Motor neuron (in vitro differentiated cells): ENCODE measurements at regions not wholly inside any gene's neighbourhood (a gene's known extent, or its start where the extent isn't known, plus 50 kb on each side); places are given as distances from the start of the nearest gene placed in this dataset.

ENCODE experiments used
- ATAC-seq, 8 experiments: fragments of 200-7000 bp; cut with Tn5 transposase; replicated peaks in 6 of 8; 2 replicates each; pipeline ENCODE4 v1.8.0; 2021; ENCODE audit warnings: mild to moderate bottlenecking in 8 of 8, moderate library complexity in 8 of 8
- H3K27ac ChIP-seq, 2 donors: fragments of 250-450 bp; sonication (Bioruptor Pico); 2 replicates each; pipeline ENCODE4 v1.9.0; 2021; ENCODE audit warnings: antibody characterized with exemption in 2 of 2, mild to moderate bottlenecking in 2 of 2, moderate library complexity in 1 of 2
- H3K4me1 ChIP-seq, 2 donors: fragments of 250-450 bp; sonication (Bioruptor Pico); replicated peaks in 1 of 2; 2 replicates each; pipeline ENCODE4 v1.6.1; 2021; ENCODE audit warnings: antibody characterized with exemption in 2 of 2, mild to moderate bottlenecking in 2 of 2, moderate library complexity in 1 of 2
- H3K4me3 ChIP-seq, 5 donors: fragments of 250-450 bp; sonication (Bioruptor Pico); 2 replicates each; pipeline ENCODE4 v1.9.0; 2021; ENCODE audit warnings: antibody characterized with exemption in 5 of 5, mild to moderate bottlenecking in 5 of 5, moderate library complexity in 4 of 5
- WGBS, 10 experiments: fragments of 450-650 bp; shearing (Covaris generic); methylation state at CpG; one replicate each; pipeline ENCODE4 v1.0.0; 2022; 5-methylcytosine and 5-hydroxymethylcytosine counted together
- in situ Hi-C, 9 experiments: fragments of 400-800 bp; cut with MboI; loops; one replicate each; pipeline ENCODE4 v1.15.0; 2021; ENCODE audit warnings: low sequenced_read_pairs in 9 of 9, low pct_unique_long_range_greater_than_20kb in 2 of 9; ENCODE audit not compliant: unreplicated experiment in 9 of 9

DNA sequence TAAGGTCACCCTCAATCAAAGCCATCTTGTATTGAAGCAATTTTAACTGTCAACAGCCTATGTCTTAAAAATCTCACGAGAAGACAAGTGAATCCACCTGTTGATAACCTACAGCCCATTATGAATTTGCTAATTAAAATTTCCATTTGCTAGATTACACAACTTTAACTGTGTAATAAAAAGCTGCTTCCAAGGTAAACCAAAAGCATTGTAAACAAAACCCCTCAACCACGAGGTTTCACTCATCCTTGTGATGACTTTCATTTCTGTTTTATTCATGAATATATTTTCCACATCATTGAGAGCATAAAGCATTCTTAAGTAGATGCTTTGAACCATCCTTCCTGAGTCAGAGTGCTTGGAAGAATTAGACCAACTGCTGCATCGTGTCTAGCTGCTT is 217.5 kb upstream of the GYPA start:
- peaks cover 17 to 20% of the 10 kb centered on the region in 2 donors for H3K4me1 ChIP-seq
- no peak overlapping the region for H3K27ac ChIP-seq
- in situ Hi-C loops: no loop called here
- H3K4me3 ChIP-seq: no peak overlapping the region
- ATAC-seq: peak in 2 of 8 experiments; percentile 30 to 50
- 0 to 86% (median 44%) methylated on average over 1 to 3 of the region's 3 CpGs for WGBS, 10 experiments

GRCh38 chr4:144360146-144360793 is 219.8 kb upstream of the GYPA start:
- H3K4me1 ChIP-seq: peaks cover 8 to 17% of the 10 kb centered on the region in 2 donors
- 40 to 100% (median 86%) methylated on average over 1 to 3 of the region's 3 CpGs; no CpG with 5 or more reads in 1 of the 10 experiments for WGBS, 10 experiments
- in situ Hi-C loops: no loop called here
- no peak overlapping the region for H3K4me3 ChIP-seq
- H3K27ac ChIP-seq: no peak overlapping the region
- ATAC-seq: no peak

GRCh38 chr4:144362366-144362765 is 221.8 kb upstream of the GYPA start:
- Histone ChIP-seq H3K27ac (no peak overlapping the region), H3K4me1 (peaks cover 3 to 6% of the 10 kb centered on the region in 2 donors), H3K4me3 (no peak overlapping the region)
- in situ Hi-C loops: no loop called here
- ATAC-seq: no peak

- in situ Hi-C loops: no loop called here
- Histone ChIP-seq H3K4me1 (peaks cover 0 to 4% of the 10 kb centered on the region in 2 donors), H3K27ac (no peak overlapping the region), H3K4me3 (no peak overlapping the region)
- 82 to 100% (median 87%) methylated on average over 1 of the region's 1 CpG; no CpG with 5 or more reads in 6 of the 10 experiments for WGBS, 10 experiments
- ATAC-seq: no peak
Measured at GRCh38 chr4:144363890-144364289, 223.4 kb upstream of the GYPA start.

DNA sequence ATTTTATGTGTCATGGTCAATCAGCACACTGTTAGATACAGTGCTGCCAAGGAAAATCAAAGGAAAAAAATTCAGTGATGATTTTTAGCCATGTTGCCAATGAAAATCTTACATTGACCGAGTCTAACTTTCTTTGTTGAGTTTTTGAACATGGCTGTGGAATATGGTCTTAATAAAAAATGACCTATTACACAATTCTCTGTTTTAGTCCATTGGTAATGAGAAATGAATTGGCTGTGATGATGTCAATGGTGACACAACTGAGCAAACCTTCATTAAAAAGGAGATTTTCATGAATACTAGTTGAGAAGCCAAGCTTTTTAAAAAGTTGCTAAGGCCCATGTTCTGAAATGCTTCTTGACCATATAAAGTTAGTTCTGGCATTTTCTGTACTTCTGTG is 225.9 kb upstream of the GYPA start:
- 0 to 100% (median 71%) methylated on average over 1 of the region's 1 CpG; no CpG with 5 or more reads in 1 of the 10 experiments for WGBS, 10 experiments
- H3K4me1 ChIP-seq: peaks cover 0 to 4% of the 10 kb centered on the region in 2 donors
- H3K4me3 ChIP-seq: no peak overlapping the region
- no peak for ATAC-seq
- no peak overlapping the region for H3K27ac ChIP-seq
- in situ Hi-C loops: no loop called here

GRCh38 chr4:144371485-144371884 is 231.0 kb upstream of the GYPA start:
- in situ Hi-C loops: no loop called here
- no peak for ATAC-seq
- Histone ChIP-seq H3K27ac (no peak overlapping the region), H3K4me1 (no peaks in the 10 kb centered on the region), H3K4me3 (no peak overlapping the region)

GRCh38 chr4:144374065-144374464 is 233.5 kb upstream of the GYPA start:
- peak in 1 of 8 experiments; percentile 49 for ATAC-seq
- in situ Hi-C loops: no loop called here
- peaks cover 0 to 8% of the 10 kb centered on the region in 2 donors for H3K4me1 ChIP-seq
- H3K27ac ChIP-seq: no peak overlapping the region
- WGBS, 10 experiments: 0 to 100% (median 64%) methylated on average over 1 to 5 of the region's 5 CpGs; no CpG with 5 or more reads in 4 of the 10 experiments
- no peak overlapping the region for H3K4me3 ChIP-seq

DNA sequence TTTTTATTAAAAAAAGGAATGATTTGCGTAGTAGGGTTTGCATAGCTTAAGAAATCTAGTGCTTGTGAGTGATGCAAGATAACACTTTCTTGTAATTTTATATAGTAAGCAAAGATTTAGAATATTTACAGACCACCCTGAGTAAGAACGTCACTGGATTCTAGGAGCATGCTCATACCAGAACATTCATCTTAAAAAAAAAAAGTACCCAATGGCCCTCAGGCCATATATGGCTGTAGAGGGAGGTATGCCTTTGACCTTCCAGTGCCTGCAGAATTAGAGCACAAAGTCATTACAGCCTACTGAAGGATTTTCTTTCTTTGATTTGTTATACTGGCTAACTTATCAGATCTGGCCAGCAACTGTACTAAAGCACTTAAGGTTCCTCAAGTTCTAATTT is 236.3 kb upstream of the GYPA start:
- H3K4me1 ChIP-seq: peaks cover 0 to 8% of the 10 kb centered on the region in 2 donors
- in situ Hi-C loops: no loop called here
- 17 to 68% (median 56%) methylated on average over 1 to 2 of the region's 2 CpGs; no CpG with 5 or more reads in 2 of the 10 experiments for WGBS, 10 experiments
- peak in 5 of 8 experiments; percentile 53 to 79 (median 64) for ATAC-seq
- H3K4me3 ChIP-seq: no peak overlapping the region
- H3K27ac ChIP-seq: no peak overlapping the region

DNA sequence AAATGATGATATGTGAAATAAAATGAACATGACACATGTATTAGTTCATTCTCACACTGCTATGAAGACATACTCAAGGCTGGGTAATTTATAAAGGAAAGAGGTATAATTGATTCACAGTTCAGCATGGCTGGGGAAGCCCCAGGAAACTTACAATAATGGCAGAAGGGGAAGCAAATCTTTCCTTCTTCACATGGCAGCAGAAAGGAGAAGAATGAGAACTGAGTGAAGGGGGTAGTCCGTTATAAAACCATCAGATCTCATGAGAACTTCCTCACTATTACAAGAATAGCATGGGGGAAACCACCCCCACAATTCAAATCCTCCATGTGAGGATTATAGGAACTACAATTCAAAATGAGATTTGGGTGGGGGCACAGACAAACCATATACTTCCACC is 243.9 kb upstream of the GYPA start:
- Histone ChIP-seq H3K4me1 (peaks cover 0 to 8% of the 10 kb centered on the region in 2 donors), H3K4me3 (no peak overlapping the region), H3K27ac (no peak overlapping the region)
- no peak for ATAC-seq
- 0 to 100% (median 75%) methylated on average over 1 of the region's 1 CpG; no CpG with 5 or more reads in 4 of the 10 experiments for WGBS, 10 experiments
- in situ Hi-C loops: no loop called here

DNA sequence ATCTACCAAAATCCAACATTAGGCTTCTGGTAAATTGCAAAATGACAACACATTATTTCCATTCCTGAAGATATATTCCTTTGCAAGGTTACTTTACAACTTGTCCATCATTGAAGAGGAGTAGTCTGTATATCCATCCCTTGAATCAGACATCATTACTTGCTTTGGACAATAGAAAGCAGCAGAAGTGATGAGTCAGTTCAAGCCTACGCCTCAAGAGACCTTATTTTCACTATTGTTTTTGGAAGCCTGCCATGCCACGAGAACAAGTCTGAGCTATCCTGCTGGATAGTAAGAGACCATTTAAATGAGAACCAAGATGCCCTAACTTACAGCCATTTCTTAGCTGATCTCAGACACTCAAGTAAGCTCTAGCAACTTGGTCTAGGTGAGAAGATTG is 246.0 kb upstream of the HHIP start:
- in situ Hi-C loops: no loop called here
- WGBS, 10 experiments: 0 to 93% (median 50%) methylated on average over 1 to 2 of the region's 2 CpGs; no CpG with 5 or more reads in 3 of the 10 experiments
- Histone ChIP-seq H3K4me3 (no peak overlapping the region), H3K27ac (no peak overlapping the region), H3K4me1 (no peaks in the 10 kb centered on the region)
- peak in 5 of 8 experiments; percentile 30 to 99 (median 67) for ATAC-seq

DNA sequence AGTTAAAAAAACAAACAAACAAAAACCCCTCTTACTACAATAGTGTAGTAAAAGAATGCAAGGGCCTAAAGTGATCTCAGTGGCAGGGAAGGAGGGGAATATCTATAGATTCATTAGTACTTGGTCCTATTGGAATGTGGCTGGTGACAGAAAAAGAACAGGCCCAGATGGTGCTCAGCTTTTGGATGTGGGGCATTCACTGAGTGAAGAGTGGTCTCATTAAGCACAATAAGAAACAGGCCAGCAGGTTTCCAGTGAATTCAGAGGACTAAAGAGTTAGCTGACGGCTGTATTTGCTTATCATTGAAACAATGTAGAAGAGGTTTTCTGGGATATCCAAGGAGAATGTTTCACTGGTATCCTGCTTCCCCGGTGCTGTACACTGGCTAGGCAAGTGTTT is 243.8 kb upstream of the HHIP start:
- 0 to 100% (median 30%) methylated on average over 1 to 2 of the region's 2 CpGs; no CpG with 5 or more reads in 2 of the 10 experiments for WGBS, 10 experiments
- peak in 3 of 8 experiments; percentile 21 to 78 (median 28) for ATAC-seq
- H3K4me1 ChIP-seq: no peaks in the 10 kb centered on the region
- in situ Hi-C loops: no loop called here
- H3K27ac ChIP-seq: no peak overlapping the region
- no peak overlapping the region for H3K4me3 ChIP-seq

GRCh38 chr4:144402999-144403398 is 243.0 kb upstream of the HHIP start:
- in situ Hi-C loops: no loop called here
- 0 to 100% (median 67%) methylated on average over 1 of the region's 1 CpG; no CpG with 5 or more reads in 3 of the 10 experiments for WGBS, 10 experiments
- no peak for ATAC-seq
- Histone ChIP-seq H3K4me3 (no peak overlapping the region), H3K4me1 (no peaks in the 10 kb centered on the region), H3K27ac (no peak overlapping the region)

DNA sequence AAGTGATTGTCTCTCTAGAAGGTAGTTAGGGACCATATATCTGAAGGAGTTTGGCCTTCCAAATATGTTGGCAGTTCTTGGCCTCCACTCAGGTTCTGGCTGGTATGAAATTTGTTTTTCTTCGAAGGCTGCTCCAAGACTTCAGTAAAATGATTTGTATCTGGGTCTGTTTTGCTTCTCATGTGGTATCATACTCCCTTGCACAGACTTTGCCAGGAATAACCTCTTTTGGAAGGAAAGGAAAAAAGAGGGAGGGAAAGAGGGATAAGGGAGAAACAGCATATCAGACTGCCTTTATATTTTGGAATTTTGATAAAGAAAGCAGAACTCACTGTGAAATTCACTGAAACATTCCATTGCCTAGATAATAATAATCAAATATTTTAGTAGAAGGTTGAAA is 242.1 kb upstream of the HHIP start:
- 0 to 100% (median 38%) methylated on average over 1 of the region's 1 CpG; no CpG with 5 or more reads in 4 of the 10 experiments for WGBS, 10 experiments
- in situ Hi-C loops: no loop called here
- ATAC-seq: no peak
- Histone ChIP-seq H3K4me1 (no peaks in the 10 kb centered on the region), H3K4me3 (no peak overlapping the region), H3K27ac (no peak overlapping the region)

GRCh38 chr4:144409525-144409924 is 236.4 kb upstream of the HHIP start:
- WGBS, 10 experiments: 19 to 100% (median 62%) methylated on average over 2 to 4 of the region's 4 CpGs

More at GRCh38 chr4:144409525-144409924, 236.4 kb upstream of the HHIP start:
- H3K4me1 ChIP-seq: no peaks in the 10 kb centered on the region
- no peak for ATAC-seq
- H3K27ac ChIP-seq: no peak overlapping the region
- H3K4me3 ChIP-seq: no peak overlapping the region
- in situ Hi-C loops: no loop called here
